IMR-90 (cell line): ENCODE measurements at regions not wholly inside any gene's neighbourhood (a gene's known extent, or its start where the extent isn't known, plus 50 kb on each side); places are given as distances from the start of the nearest gene placed in this dataset.
A peak's percentile ranks its signal among the peaks of the same experiment; 100 is the strongest.

Experiments
- ATAC-seq: fragments of 200-7000 bp; cut with Tn5 transposase; 2 replicates; pipeline ENCODE4 v1.9.1; 2020; ENCODE audit warnings: low read depth, mild to moderate bottlenecking, moderate library complexity
- BruUV-seq: library from RNA; stranded (reverse); fragments of 400-500 nt; replicated peaks from 2 replicates; lab custom pipeline; 2021; lab: Mats Ljungman, UMichigan
- CTCF ChIA-PET: fragments of 300-600 bp; formaldehyde crosslinking; extraction: SDS; loops from one replicate; lab custom pipeline; 2021; ENCODE audit warnings: antibody characterized with exemption; lab: Yijun Ruan, JAX
- POLR2A ChIA-PET: fragments of 300-600 bp; sonication (Branson Sonifier 250); formaldehyde crosslinking; loops from one replicate; lab custom pipeline; 2022; ENCODE audit warnings: antibody characterized with exemption; ENCODE audit not compliant: unreplicated experiment; lab: Charles Lee
- DNase-seq: peaks from one replicate; pipeline ENCODE4 v3.0.0; 2013
- H2AFZ ChIP-seq: replicated peaks from 2 replicates; pipeline ENCODE3; 2013; ENCODE audit warnings: low read length, mild to moderate bottlenecking; ENCODE audit not compliant: poor library complexity
- H2AK5ac ChIP-seq: 2 replicates; pipeline ENCODE4 v1.6.1; 2013; ENCODE audit warnings: low read depth, low read length, inconsistent platforms
- H2AK9ac ChIP-seq: replicated peaks from 2 replicates; pipeline ENCODE3; 2013; ENCODE audit warnings: mild to moderate bottlenecking, low read depth, low read length, moderate library complexity; ENCODE audit not compliant: poor library complexity
- H2BK120ac ChIP-seq: 2 replicates; pipeline ENCODE4 v1.6.1; 2013; ENCODE audit warnings: low read depth, low read length, inconsistent platforms
- H2BK15ac ChIP-seq: 3 replicates; pipeline ENCODE4 v1.6.1; 2013; ENCODE audit warnings: low read depth, low read length, inconsistent platforms
- H2BK20ac ChIP-seq: 2 replicates; pipeline ENCODE4 v1.6.1; 2013; ENCODE audit warnings: low read depth, mild to moderate bottlenecking, inconsistent platforms, low read length, moderate library complexity
- H2BK5ac ChIP-seq: 2 replicates; pipeline ENCODE4 v1.6.1; 2013; ENCODE audit warnings: mild to moderate bottlenecking, low read depth, low read length, inconsistent platforms; ENCODE audit not compliant: poor library complexity, severe bottlenecking
- H3K14ac ChIP-seq: replicated peaks from 2 replicates; pipeline ENCODE4 v1.6.1; 2013; ENCODE audit warnings: low read depth, low read length, inconsistent platforms
- H3K18ac ChIP-seq: 2 replicates; pipeline ENCODE4 v1.6.1; 2013; ENCODE audit warnings: low read depth, low read length, control low read depth
- H3K23ac ChIP-seq: 2 replicates; pipeline ENCODE4 v1.6.1; 2013; ENCODE audit warnings: low read depth, low read length, inconsistent platforms
- H3K27ac ChIP-seq: 2 replicates; pipeline ENCODE4 v1.5.1; 2013; ENCODE audit warnings: mild to moderate bottlenecking, control low read depth, low read length; ENCODE audit not compliant: insufficient read depth
- H3K27me3 ChIP-seq: 2 replicates; pipeline ENCODE4 v1.6.1; 2013; ENCODE audit warnings: low read length; ENCODE audit not compliant: control insufficient read depth, insufficient read depth
- H3K36me3 ChIP-seq: 2 replicates; pipeline ENCODE4 v1.6.1; 2013; ENCODE audit warnings: low read length, mixed read lengths; ENCODE audit not compliant: control insufficient read depth, insufficient read depth
- H3K4ac ChIP-seq: 2 replicates; pipeline ENCODE4 v1.6.1; 2013; ENCODE audit warnings: low read depth, low read length, inconsistent platforms
- H3K4me1 ChIP-seq: 2 replicates; pipeline ENCODE4 v1.6.1; 2013; ENCODE audit warnings: low read length, mixed read lengths; ENCODE audit not compliant: control insufficient read depth, insufficient read depth
- H3K4me2 ChIP-seq: 2 replicates; pipeline ENCODE4 v1.6.1; 2013; ENCODE audit warnings: low read depth, mild to moderate bottlenecking, control low read depth, low read length, moderate library complexity
- H3K4me3 ChIP-seq: 2 replicates; pipeline ENCODE4 v1.5.1; 2013; ENCODE audit warnings: low read depth, mild to moderate bottlenecking, control low read depth, low read length, moderate library complexity; ENCODE audit not compliant: insufficient read depth
- H3K56ac ChIP-seq: 2 replicates; pipeline ENCODE4 v1.6.1; 2013; ENCODE audit warnings: low read length, inconsistent platforms; ENCODE audit not compliant: insufficient read depth; ENCODE audit errors: extremely low read depth
- H3K79me1 ChIP-seq, 2 experiments: 2 replicates each; pipeline ENCODE4 v1.6.1; 2013; ENCODE audit warnings: low read length in 2 of 2, inconsistent platforms in 1 of 2, low read depth in 1 of 2
- H3K9ac ChIP-seq: 2 replicates; pipeline ENCODE4 v1.6.1; 2013; ENCODE audit warnings: low read depth, low read length, control low read depth
- H3K9me1 ChIP-seq: 2 replicates; pipeline ENCODE4 v1.6.1; 2013; ENCODE audit warnings: low read length, inconsistent platforms; ENCODE audit not compliant: insufficient read depth
- H3K9me3 ChIP-seq: 2 replicates; pipeline ENCODE4 v1.6.1; 2013; ENCODE audit warnings: low read length; ENCODE audit not compliant: control insufficient read depth, insufficient read depth
- H4K20me1 ChIP-seq: 2 replicates; pipeline ENCODE4 v1.6.1; 2013; ENCODE audit warnings: low read length, inconsistent platforms; ENCODE audit not compliant: insufficient read depth
- H4K5ac ChIP-seq: 2 replicates; pipeline ENCODE4 v1.6.1; 2013; ENCODE audit warnings: mild to moderate bottlenecking, low read depth, low read length, control low read depth
- H4K8ac ChIP-seq, 2 experiments: 2 replicates each; pipeline ENCODE4 v1.6.1; 2013; ENCODE audit warnings: low read depth in 2 of 2, low read length in 2 of 2, control low read depth in 1 of 2, inconsistent platforms in 1 of 2
- H4K91ac ChIP-seq: 2 replicates; pipeline ENCODE4 v1.6.1; 2013; ENCODE audit warnings: low read depth, low read length, inconsistent platforms; ENCODE audit not compliant: insufficient read depth
- BHLHE40 ChIP-seq: fragments of 150-350 bp; IDR thresholded peaks from 2 replicates; pipeline ENCODE4 v1.6.1; 2016; ENCODE audit warnings: mild to moderate bottlenecking, low read depth, low read length
- CHD1 ChIP-seq: IDR thresholded peaks from 2 replicates; pipeline ENCODE4 v1.6.1; 2012; ENCODE audit warnings: low read depth, low read length, improper control_type of control experiment
- WGBS, 2 experiments: methylation state at CpG; one replicate each; pipeline versions ENCODE4 v1.1.5 to v1.1.7; 2013; ENCODE audit warnings: missing lambda C conversion rate in 2 of 2; ENCODE audit not compliant: insufficient read length in 1 of 2; ENCODE audit errors: extremely low coverage in 2 of 2; 5-methylcytosine and 5-hydroxymethylcytosine counted together
- dilution Hi-C: fragments of 300-500 bp; cut with HindIII; formaldehyde crosslinking; loops from one replicate; pipeline ENCODE4 v1.14.3; 2018; ENCODE audit warnings: low sequenced_read_pairs; ENCODE audit not compliant: unreplicated experiment
- in situ Hi-C: fragments of 300-500 bp; cut with MboI; formaldehyde crosslinking; loops from 3 replicates; pipeline ENCODE4 v1.14.3; 2019; ENCODE audit warnings: low sequenced_read_pairs, inconsistent platforms, mixed read lengths
- intact Hi-C: fragments of 100-400 bp; cut with micrococcal nuclease; formaldehyde crosslinking; loops from 2 replicates; pipeline ENCODE4 v1.10.0; 2022

DNA sequence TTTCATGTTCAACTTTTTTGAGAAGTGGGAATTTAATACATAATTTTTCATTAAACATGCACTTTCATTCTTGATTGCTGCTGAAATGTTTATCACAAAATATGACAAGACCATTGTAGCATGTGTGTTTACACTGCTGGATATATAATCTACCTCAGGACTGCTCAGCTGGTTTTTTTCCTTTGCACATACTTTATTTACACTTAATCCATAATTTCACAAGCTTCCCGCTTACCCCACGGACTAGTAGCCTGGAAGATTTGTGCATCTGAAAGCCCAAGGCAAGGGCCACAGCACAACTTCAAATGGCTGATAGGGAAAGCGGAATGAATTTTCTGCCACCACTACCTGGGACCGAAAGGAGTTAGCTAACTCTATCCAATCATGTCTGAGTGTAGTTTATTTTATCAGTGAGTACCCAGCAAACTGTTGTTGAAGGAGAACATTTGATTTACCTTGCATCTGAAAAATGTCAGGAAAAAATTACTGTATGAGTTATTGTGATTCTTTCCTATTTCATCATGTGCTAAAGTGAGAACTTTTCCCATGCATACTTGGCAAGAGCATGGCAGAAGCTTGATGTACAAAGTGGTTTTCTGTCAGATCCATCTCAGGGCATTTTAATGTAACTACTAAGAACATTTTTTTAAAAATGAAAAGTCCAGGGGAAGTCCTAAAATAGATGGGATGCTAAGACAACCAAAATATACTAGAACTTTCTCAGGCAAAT is 558.2 kb upstream of the USP24 start:
- no peak overlapping the region for H2BK20ac ChIP-seq
- H2BK120ac ChIP-seq, result no peak overlapping the region
- no peaks in the 10 kb centered on the region for H3K79me1 ChIP-seq
- H3K14ac ChIP-seq, result no peak overlapping the region
- peak overlapping the region; percentile 80; the same call in 1 of the 2 replicates for H3K27ac ChIP-seq
- no peak overlapping the region for H3K4me3 ChIP-seq
- H2AK5ac ChIP-seq, result no peak overlapping the region
- H3K4me2 ChIP-seq, result no peak overlapping the region
- ChIA-PET CTCF (no interaction called here), POLR2A (no interaction called here)
- no TSS peak for BruUV-seq
- no peak overlapping the region for H3K56ac ChIP-seq
- no peak overlapping the region for H2AFZ ChIP-seq
- intact Hi-C loops, result no loop called here
- H3K4me1 ChIP-seq, result no peaks in the 10 kb centered on the region; the same call in 1 of the 2 replicates
- H3K18ac ChIP-seq, result peak overlapping the region; percentile 1
- H3K9me3 ChIP-seq, result peaks cover 2% of the 10 kb centered on the region; the same call in 1 of the 2 replicates
- no peak overlapping the region for H4K8ac ChIP-seq
- no peaks in the 10 kb centered on the region for H4K20me1 ChIP-seq
- TF ChIP-seq BHLHE40, result no peak
- no peak for TF ChIP-seq CHD1
- dilution Hi-C loops, result no loop called here
- H2BK5ac ChIP-seq, result no peak overlapping the region
- no peaks in the 10 kb centered on the region for H3K9me1 ChIP-seq
- H2BK15ac ChIP-seq, result no peak overlapping the region
- H2AK9ac ChIP-seq, result no peak overlapping the region
- no peak overlapping the region for H3K9ac ChIP-seq
- H3K36me3 ChIP-seq, result no peaks in the 10 kb centered on the region
- no peak for DNase-seq
- H3K27me3 ChIP-seq, result no peaks in the 10 kb centered on the region
- H4K91ac ChIP-seq, result no peak overlapping the region; the same call in 1 of the 2 replicates
- no peak overlapping the region for H3K23ac ChIP-seq
- no peak overlapping the region for H3K4ac ChIP-seq
- ATAC-seq, result no peak
- no CpG with 5 or more reads among the region's 4 CpGs for WGBS, 2 experiments
- no peak overlapping the region; the same call in 1 of the 2 replicates for H4K5ac ChIP-seq
- in situ Hi-C loops, result no loop called here
